Mammary epithelial cell (primary cell): ENCODE measurements at regions not wholly inside any gene's neighbourhood (a gene's known extent, or its start where the extent isn't known, plus 50 kb on each side); places are given as distances from the start of the nearest gene placed in this dataset.

Source experiments
- EZH2 ChIP-seq: IDR thresholded peaks from 2 replicates; pipeline ENCODE4 v1.6.1; 2012; ENCODE audit warnings: low read length, inconsistent platforms, borderline replicate concordance
- TF ChIP-seq, protein P1 (sequence below), 2 donors: IDR thresholded peaks in 1 of 2; conservative IDR thresholded peaks in 1 of 2; 2 replicates each; pipeline ENCODE4 v1.5.1; 2011 to 2012; ENCODE audit warnings: inconsistent platforms in 2 of 2, low read length in 2 of 2, mild to moderate bottlenecking in 2 of 2, control low read depth in 1 of 2, low read depth in 1 of 2; ENCODE audit not compliant: insufficient read depth in 1 of 2; ENCODE audit errors: extremely low read depth in 1 of 2

DNA sequence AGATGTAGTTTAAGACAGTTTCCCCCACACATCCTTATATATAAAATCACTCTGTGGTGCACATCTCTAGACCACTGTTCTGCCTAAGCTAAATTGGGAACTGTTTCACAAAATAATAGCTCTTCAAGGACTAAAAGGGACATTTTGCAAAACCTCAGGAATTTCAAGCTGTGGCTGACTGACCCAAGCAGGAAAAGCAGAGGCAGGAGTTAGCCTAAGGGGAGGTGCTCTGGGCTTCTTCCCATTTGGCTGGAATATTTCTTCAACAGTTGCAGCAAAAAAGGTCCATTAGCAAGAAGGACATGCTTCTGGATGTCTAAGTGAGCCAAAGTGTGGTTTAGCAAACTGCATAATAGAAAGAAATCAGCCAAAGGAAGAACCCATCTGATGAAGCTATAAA lies 551.2 kb upstream of the ANKRD30A start:
- TF ChIP-seq, protein P1, sequence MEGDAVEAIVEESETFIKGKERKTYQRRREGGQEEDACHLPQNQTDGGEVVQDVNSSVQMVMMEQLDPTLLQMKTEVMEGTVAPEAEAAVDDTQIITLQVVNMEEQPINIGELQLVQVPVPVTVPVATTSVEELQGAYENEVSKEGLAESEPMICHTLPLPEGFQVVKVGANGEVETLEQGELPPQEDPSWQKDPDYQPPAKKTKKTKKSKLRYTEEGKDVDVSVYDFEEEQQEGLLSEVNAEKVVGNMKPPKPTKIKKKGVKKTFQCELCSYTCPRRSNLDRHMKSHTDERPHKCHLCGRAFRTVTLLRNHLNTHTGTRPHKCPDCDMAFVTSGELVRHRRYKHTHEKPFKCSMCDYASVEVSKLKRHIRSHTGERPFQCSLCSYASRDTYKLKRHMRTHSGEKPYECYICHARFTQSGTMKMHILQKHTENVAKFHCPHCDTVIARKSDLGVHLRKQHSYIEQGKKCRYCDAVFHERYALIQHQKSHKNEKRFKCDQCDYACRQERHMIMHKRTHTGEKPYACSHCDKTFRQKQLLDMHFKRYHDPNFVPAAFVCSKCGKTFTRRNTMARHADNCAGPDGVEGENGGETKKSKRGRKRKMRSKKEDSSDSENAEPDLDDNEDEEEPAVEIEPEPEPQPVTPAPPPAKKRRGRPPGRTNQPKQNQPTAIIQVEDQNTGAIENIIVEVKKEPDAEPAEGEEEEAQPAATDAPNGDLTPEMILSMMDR (conservative IDR thresholded peaks at IDR 0.05 in 1 of 2, IDR thresholded peaks at IDR 0.05 in 1 of 2; ENCODE audit: extremely low read depth in 1 of 2, insufficient read depth in 1 of 2, low read depth in 1 of 2, low read length in 2 of 2), result no peak
- TF ChIP-seq EZH2, result no peak
